T follicular helper cell (primary cell): ENCODE measurements at regions not wholly inside any gene's neighbourhood (a gene's known extent, or its start where the extent isn't known, plus 50 kb on each side); places are given as distances from the start of the nearest gene placed in this dataset.
"Not testable (repeated sequence)": the region's sequence is repeated elsewhere in the genome, so short reads cannot be mapped to it uniquely, and the experiment has no call there.

ENCODE experiments used
- DNase-seq: peaks from one replicate; pipeline ENCODE4 v3.0.0-alpha.2; 2020; ENCODE audit warnings: low read depth

DNA sequence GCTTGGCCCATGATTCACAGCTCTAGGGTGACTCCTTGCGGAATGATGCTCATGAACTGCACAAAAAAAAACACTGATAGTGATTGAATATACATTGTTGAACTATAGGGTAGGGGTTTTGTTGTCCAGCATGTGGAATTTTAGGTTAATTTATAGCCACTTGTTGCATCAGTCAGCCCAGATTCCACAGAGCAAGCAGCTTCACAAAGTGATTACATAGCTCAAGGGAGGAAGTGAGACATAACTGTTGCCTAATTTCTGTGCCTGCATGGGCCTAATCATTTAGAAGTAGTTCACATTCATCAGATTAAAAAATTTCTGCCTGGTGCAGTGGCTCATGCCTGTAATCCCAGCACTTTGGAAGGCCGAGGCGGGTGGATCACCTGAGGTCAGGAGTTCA, 142.2 kb upstream of the ZNF722 start:
- not testable (repeated sequence) for DNase-seq

DNA sequence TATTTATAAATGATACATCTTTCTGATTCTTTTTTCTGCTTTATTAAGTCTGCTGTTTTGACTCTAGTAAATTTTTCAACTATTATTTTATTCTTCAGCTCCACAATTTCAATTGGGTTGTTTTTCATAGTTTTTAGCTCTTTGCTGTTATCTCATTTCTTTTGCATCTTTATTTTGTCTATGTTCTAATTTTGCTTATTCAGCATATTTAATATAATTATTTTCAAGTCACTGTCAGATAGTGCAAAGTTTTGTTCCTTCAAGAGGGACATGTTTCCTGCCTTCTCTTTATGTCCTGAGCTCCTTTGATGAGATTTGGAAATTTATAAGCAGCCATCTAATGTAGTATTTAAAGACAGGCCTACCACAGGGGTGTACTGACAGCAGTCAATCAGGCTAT, 131.5 kb upstream of the ZNF722 start:
- DNase-seq, result no peak

DNA sequence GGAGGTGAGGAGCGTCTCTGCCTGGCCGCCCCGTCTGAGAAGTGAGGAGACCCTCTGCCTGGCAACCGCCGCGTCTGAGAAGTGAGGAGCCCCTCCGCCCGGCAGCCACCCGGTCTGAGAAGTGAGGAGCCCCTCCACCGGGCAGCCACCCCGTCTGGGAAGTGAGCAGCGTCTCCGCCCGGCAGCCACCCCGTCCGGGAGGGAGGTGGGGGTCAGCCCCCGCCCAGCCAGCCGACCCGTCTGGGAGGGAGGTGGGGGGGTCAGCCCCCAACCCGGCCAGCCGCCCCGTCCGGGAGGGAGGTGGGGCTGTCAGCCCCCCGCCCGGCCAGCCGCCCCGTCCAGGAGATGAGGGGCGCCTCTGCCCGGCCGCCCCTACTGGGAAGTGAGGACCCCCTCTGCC, 124.4 kb upstream of the ZNF722 start:
- DNase-seq, result not testable (repeated sequence)

DNA sequence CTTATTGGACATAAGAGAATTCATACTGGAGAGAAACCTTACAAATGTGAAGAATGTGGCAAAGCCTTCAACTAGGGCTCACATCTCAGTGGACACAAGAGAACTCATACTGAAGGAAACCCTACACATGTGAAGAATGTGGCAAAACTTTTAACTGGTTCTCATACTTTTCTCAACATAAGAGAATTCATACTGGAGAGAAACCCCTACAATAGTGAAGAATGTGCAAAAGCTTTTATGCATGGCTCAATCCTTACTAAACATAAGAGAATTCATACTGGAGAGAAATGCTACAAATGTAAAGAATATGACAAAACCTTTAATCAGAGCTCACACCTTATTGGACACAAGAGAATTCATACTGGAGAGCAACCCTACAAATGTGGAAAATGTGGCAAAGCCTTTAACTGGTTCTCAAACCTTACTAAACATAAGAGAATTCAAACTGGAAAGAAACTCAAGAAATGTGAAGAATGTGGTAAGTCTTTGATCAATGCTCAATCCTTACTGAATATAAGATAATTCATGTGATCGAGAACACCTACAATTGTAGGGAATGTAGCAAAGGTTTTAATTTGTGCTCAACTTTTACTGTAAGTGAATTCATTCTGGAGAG, 121.8 kb upstream of the ZNF722 start:
- DNase-seq, result no peak

GRCh38 chr7:63887031-63887430, 111.6 kb upstream of the ZNF722 start:
- no peak for DNase-seq

- DNase-seq, result peak; percentile 70
Measured at GRCh38 chr7:63899691-63900393, 98.8 kb upstream of the ZNF722 start.

GRCh38 chr7:63900394-63901203, 98.0 kb upstream of the ZNF722 start:
- DNase-seq, result peak; percentile 83

- DNase-seq, result not testable (repeated sequence)
Measured at GRCh38 chr7:63901204-63901506, 97.5 kb upstream of the ZNF722 start.

DNA sequence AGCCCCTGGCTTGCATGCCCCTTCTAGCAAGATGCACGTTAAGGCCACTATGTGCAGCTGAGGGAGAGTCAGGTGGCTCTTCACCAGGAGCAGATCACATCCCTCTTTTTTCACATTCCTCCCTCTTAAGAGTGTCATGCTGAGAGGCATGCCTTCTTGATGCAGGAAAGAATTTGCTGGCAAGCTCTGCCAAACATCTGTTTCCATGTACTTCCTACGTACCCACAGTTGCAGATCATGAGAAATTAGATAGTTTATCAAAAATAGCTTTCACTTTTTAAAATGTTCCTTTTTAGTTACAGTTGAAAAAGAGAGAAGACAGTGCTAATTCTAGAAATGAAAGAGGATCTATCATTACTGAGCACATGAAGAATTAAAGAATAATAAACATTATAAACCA, 79.7 kb upstream of the ZNF722 start:
- DNase-seq, result no peak

- DNase-seq, result no peak
Measured at GRCh38 chr7:63925262-63925625, 73.4 kb upstream of the ZNF722 start.

- DNase-seq, result peak; percentile 80
Measured at GRCh38 chr7:63925626-63926460, 72.8 kb upstream of the ZNF722 start.

GRCh38 chr7:63927261-63927660, 71.4 kb upstream of the ZNF722 start:
- DNase-seq, result no peak

DNA sequence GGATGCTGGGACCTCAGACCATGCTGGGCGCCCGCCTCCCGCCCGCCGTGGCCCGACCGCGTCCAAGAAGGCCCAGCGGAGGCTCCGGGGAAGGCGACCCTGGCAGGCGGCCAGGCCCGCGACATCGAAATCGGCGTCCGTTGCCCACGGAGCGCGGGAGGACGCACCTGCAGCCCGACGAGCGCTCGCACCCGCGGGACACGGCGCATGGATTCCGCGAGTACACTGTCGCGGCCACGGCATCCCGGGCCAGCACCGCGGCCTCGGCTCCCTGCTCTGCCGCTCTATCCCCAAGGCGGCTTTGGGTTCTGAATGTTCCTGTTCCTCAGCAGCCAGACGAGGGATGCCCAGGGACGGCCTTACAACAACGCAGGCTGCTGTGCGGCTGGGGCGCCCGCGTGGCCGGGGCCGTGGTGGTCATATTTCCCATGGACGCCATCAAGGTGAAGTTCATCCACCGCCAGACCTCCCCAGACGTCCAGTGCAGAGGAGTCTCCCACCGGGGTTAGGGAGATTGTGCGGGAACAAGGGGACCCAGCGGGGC, 67.5 kb upstream of the ZNF722 start:
- no peak for DNase-seq

- DNase-seq, result no peak
Measured at GRCh38 chr7:63931985-63932577, 66.6 kb upstream of the ZNF722 start.
